ENCODE measurements at regions not wholly inside any gene's neighbourhood (a gene's known extent, or its start where the extent isn't known, plus 50 kb on each side); places are given as distances from the start of the nearest gene placed in this dataset.

DNA sequence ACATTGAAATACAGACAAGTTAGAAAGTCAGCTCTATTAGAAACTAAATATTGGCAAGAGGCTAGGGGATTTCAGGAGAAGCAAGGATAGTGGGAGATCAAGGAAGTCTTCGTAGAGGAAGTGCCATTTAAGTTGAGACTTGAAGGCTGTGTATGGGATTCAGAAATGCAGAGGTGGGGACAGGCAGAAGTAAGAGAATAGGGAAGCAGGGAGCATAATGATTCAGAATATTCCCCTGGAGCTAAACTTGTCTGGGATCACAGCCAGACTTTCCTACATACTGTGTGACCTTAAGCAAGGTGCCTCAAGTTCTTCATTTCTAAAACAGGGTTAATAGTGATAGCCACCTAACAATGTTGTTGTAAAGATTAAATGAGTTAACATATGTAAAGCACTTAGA is 108.8 kb downstream of the DDIT4L start:
- no peak for TF ChIP-seq CTCF (IDR thresholded peaks at IDR 0.05; ENCODE audit: insufficient read depth, low read depth, low read length)
- TF ChIP-seq EZH2 (IDR thresholded peaks at IDR 0.05; ENCODE audit: insufficient read depth, low read length): no peak

Data from astrocyte (in vitro differentiated cells and primary cell).